ENCODE measurements at regions not wholly inside any gene's neighbourhood (a gene's known extent, or its start where the extent isn't known, plus 50 kb on each side); places are given as distances from the start of the nearest gene placed in this dataset.

- DNase-seq, result no peak
These were observed 398.9 kb downstream of the PLK2 start for GRCh38 chr5:58060996-58061395.

- DNase-seq, result no peak
These were observed 402.6 kb downstream of the PLK2 start for GRCh38 chr5:58057324-58057723.

- no peak for DNase-seq
These were observed 403.3 kb downstream of the PLK2 start for GRCh38 chr5:58056546-58056945.

GRCh38 chr5:58054018-58054417, 405.9 kb downstream of the PLK2 start:
- no peak for DNase-seq

- DNase-seq, result no peak
These were observed 410.9 kb downstream of the PLK2 start for GRCh38 chr5:58048954-58049353.

GRCh38 chr5:58048185-58048925, 411.5 kb downstream of the PLK2 start:
- DNase-seq, result no peak

- DNase-seq, result no peak
These were observed 413.5 kb downstream of the PLK2 start for GRCh38 chr5:58046371-58046770.

- DNase-seq, result no peak
These were observed 415.7 kb downstream of the PLK2 start for GRCh38 chr5:58044166-58044565.

GRCh38 chr5:58043032-58043945, 416.6 kb downstream of the PLK2 start:
- no peak for DNase-seq

- DNase-seq, result peak; percentile 11
These were observed 418.0 kb downstream of the PLK2 start for GRCh38 chr5:58041884-58042283.

GRCh38 chr5:58040846-58041245, 419.0 kb downstream of the PLK2 start:
- DNase-seq, result no peak

GRCh38 chr5:58040044-58040443, 419.8 kb downstream of the PLK2 start:
- no peak for DNase-seq

- DNase-seq, result no peak
These were observed 422.0 kb downstream of the PLK2 start for GRCh38 chr5:58037899-58038298.

GRCh38 chr5:58025809-58026208, 434.1 kb downstream of the PLK2 start:
- no peak for DNase-seq

GRCh38 chr5:58024151-58024550, 435.7 kb downstream of the PLK2 start:
- no peak for DNase-seq

GRCh38 chr5:58022055-58022454, 437.8 kb downstream of the PLK2 start:
- DNase-seq, result no peak

GRCh38 chr5:58021466-58021865, 438.4 kb downstream of the PLK2 start:
- no peak for DNase-seq

- no peak for DNase-seq
These were observed 440.3 kb downstream of the PLK2 start for GRCh38 chr5:58019614-58020013.

- DNase-seq, result no peak
These were observed 441.9 kb downstream of the PLK2 start for GRCh38 chr5:58018016-58018415.

GRCh38 chr5:58016877-58017276, 443.0 kb downstream of the PLK2 start:
- no peak for DNase-seq

- no peak for DNase-seq
These were observed 443.5 kb downstream of the PLK2 start for GRCh38 chr5:58016358-58016757.

- no peak for DNase-seq
These were observed 444.7 kb downstream of the PLK2 start for GRCh38 chr5:58015175-58015574.

GRCh38 chr5:58013542-58014258, 446.2 kb downstream of the PLK2 start:
- no peak for DNase-seq

Data from occipital lobe (tissue), 1 donor.